ENCODE measurements at regions not wholly inside any gene's neighbourhood (a gene's known extent, or its start where the extent isn't known, plus 50 kb on each side); places are given as distances from the start of the nearest gene placed in this dataset.

GRCh38 chr4:133084421-133084820, 64.7 kb upstream of the PCDH10 start:
- TF ChIP-seq CTCF (IDR thresholded peaks at IDR 0.05): no peak
- Histone ChIP-seq H3K27ac (no peak overlapping the region), H3K27me3 (no peaks in the 10 kb centered on the region), H3K36me3 (no peaks in the 10 kb centered on the region), H3K9me3 (no peaks in the 10 kb centered on the region), H3K4me1 (no peaks in the 10 kb centered on the region), H3K4me3 (no peak overlapping the region)
- DNase-seq (ENCODE audit: low spot score): no peak

- H3K4me3 ChIP-seq: no peak overlapping the region
- no peak for TF ChIP-seq CTCF (IDR thresholded peaks at IDR 0.05)
- H3K9me3 ChIP-seq: no peaks in the 10 kb centered on the region
- H3K27ac ChIP-seq: no peak overlapping the region
- no peaks in the 10 kb centered on the region for H3K4me1 ChIP-seq
- H3K27me3 ChIP-seq: no peaks in the 10 kb centered on the region
- no peak for DNase-seq (ENCODE audit: low spot score)
- no peaks in the 10 kb centered on the region for H3K36me3 ChIP-seq
These were observed 53.5 kb upstream of the PCDH10 start for GRCh38 chr4:133095591-133095990.

- no peak for DNase-seq (ENCODE audit: low spot score)
- Histone ChIP-seq H3K27me3 (no peaks in the 10 kb centered on the region), H3K27ac (no peak overlapping the region), H3K36me3 (no peaks in the 10 kb centered on the region), H3K4me3 (no peak overlapping the region), H3K4me1 (no peaks in the 10 kb centered on the region), H3K9me3 (no peaks in the 10 kb centered on the region)
- TF ChIP-seq CTCF (IDR thresholded peaks at IDR 0.05): no peak
These were observed 52.1 kb upstream of the PCDH10 start for GRCh38 chr4:133096972-133097371.

Data from right atrium auricular region (tissue), 2 donors.